Testis (tissue), 2 donors: ENCODE measurements at regions not wholly inside any gene's neighbourhood (a gene's known extent, or its start where the extent isn't known, plus 50 kb on each side); places are given as distances from the start of the nearest gene placed in this dataset.

ENCODE experiments used
- DNase-seq: peaks from one replicate; pipeline ENCODE4 v3.0.0-alpha.2; 2019
- H3K27ac ChIP-seq, 2 donors: fragments of 200-600 bp; sonication (generic); one replicate each; pipeline ENCODE4 v1.5.1; 2019
- H3K27me3 ChIP-seq: fragments of 200-600 bp; sonication (generic); one replicate; pipeline ENCODE4 v1.5.1; 2019
- H3K36me3 ChIP-seq: fragments of 200-600 bp; sonication (generic); one replicate; pipeline ENCODE4 v1.5.1; 2017; ENCODE audit warnings: low read depth; ENCODE audit errors: missing control alignments
- H3K4me1 ChIP-seq: fragments of 200-600 bp; sonication (generic); one replicate; pipeline ENCODE4 v1.5.1; 2019
- H3K4me3 ChIP-seq, 2 donors: fragments of 200-600 bp; sonication (generic); one replicate each; pipeline ENCODE4 v1.5.1; 2017 to 2019
- H3K9me3 ChIP-seq: fragments of 200-600 bp; sonication (generic); one replicate; pipeline ENCODE4 v1.5.1; 2017
- CTCF ChIP-seq, 3 experiments: fragments of 450-650 bp in 2 of 3; fragments of 200-600 bp in 1 of 3; sonication (generic) in 1 of 3; IDR thresholded peaks; one replicate each; pipeline ENCODE4 v1.5.1; 2016 to 2019; ENCODE audit warnings: antibody characterized with exemption in 3 of 3, mild to moderate bottlenecking in 2 of 3, moderate library complexity in 1 of 3
- POLR2A ChIP-seq: fragments of 450-650 bp; IDR thresholded peaks from one replicate; pipeline ENCODE4 v1.6.1; 2017; ENCODE audit warnings: antibody characterized with exemption, mild to moderate bottlenecking, moderate library complexity
- WGBS, 2 donors: methylation state at CpG; one replicate each; pipeline ENCODE4 v1.1.5; 2018; 5-methylcytosine and 5-hydroxymethylcytosine counted together
- intact Hi-C: fragments of 100-400 bp; cut with DNase I; formaldehyde crosslinking; loops from one replicate; pipeline ENCODE4 v1.15.1; 2023; ENCODE audit warnings: low total_unique reads

- TF ChIP-seq POLR2A (no peak), CTCF (IDR thresholded peaks at IDR 0.05) (no peak)
- no peaks in the 10 kb centered on the region for H3K36me3 ChIP-seq
- 43 to 59% methylated on average over 12 of the region's 12 CpGs for WGBS, 2 donors
- DNase-seq, result no peak
- intact Hi-C loops, result no loop called here
- H3K27me3 ChIP-seq, result no peaks in the 10 kb centered on the region
- H3K4me3 ChIP-seq, result no peak overlapping the region
- H3K4me1 ChIP-seq, result no peaks in the 10 kb centered on the region
- H3K27ac ChIP-seq, result peak overlapping the region in 1 of 2 donors; percentile 6
- H3K9me3 ChIP-seq, result no peaks in the 10 kb centered on the region
Observed at GRCh38 chr9:90965226-90966030, 163.8 kb downstream of the SYK start.

GRCh38 chr9:90966031-90966290, 164.3 kb downstream of the SYK start:
- 83 to 96% methylated on average over 2 of the region's 2 CpGs for WGBS, 2 donors
- Histone ChIP-seq H3K4me3 (no peak overlapping the region), H3K27me3 (no peaks in the 10 kb centered on the region), H3K27ac (no peak overlapping the region), H3K4me1 (no peaks in the 10 kb centered on the region), H3K36me3 (no peaks in the 10 kb centered on the region), H3K9me3 (no peaks in the 10 kb centered on the region)
- intact Hi-C loops, result no loop called here
- TF ChIP-seq CTCF (IDR thresholded peaks at IDR 0.05) (no peak), POLR2A (no peak)
- DNase-seq, result no peak

DNA sequence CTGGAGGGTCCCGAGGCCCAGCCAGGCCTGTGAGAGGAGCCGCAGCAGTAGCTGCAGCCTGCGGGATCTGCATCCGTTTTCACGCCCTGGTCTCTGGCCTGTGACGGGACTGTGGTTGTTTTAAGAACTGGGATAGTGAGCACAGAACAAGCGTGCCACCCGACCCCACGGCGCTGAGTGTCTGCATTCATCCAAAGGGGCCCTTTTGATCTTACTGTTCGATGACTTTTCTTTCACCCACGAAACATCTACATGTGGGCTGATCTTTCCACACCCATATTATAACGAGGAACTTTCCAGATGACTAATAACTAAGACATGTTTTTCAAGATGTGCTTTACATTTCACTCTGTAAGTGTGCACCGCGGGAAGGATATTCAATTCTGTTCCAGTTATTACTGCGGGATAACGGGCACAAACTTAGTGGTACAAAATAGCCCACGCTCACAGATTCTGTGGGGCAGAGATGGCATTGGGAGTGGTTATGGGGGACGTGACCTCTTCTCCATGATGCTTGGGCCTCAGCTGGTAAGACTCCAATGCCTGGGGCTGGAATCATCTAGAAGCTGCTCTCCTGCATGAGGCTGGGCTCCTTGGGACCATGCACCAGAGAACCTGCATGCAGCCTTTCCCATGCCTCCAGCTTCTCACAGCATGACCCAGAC, 165.0 kb downstream of the SYK start:
- intact Hi-C loops, result no loop called here
- no peaks in the 10 kb centered on the region for H3K27me3 ChIP-seq
- no peaks in the 10 kb centered on the region for H3K4me1 ChIP-seq
- H3K9me3 ChIP-seq, result no peaks in the 10 kb centered on the region
- H3K4me3 ChIP-seq, result no peak overlapping the region
- no peak for TF ChIP-seq POLR2A
- TF ChIP-seq CTCF (IDR thresholded peaks at IDR 0.05), result no peak
- no peak for DNase-seq
- H3K36me3 ChIP-seq, result no peaks in the 10 kb centered on the region
- H3K27ac ChIP-seq, result no peak overlapping the region
- 88 to 93% methylated on average over 19 of the region's 19 CpGs for WGBS, 2 donors

GRCh38 chr9:90967145-90967538, 165.5 kb downstream of the SYK start:
- Histone ChIP-seq H3K9me3 (no peaks in the 10 kb centered on the region), H3K27ac (no peak overlapping the region), H3K27me3 (no peaks in the 10 kb centered on the region), H3K4me1 (no peaks in the 10 kb centered on the region), H3K4me3 (no peak overlapping the region), H3K36me3 (no peaks in the 10 kb centered on the region)
- no peak for DNase-seq
- 86 to 94% methylated on average over 7 of the region's 7 CpGs for WGBS, 2 donors
- intact Hi-C loops, result no loop called here
- TF ChIP-seq CTCF (IDR thresholded peaks at IDR 0.05) (no peak), POLR2A (no peak)
